GM19240 (cell line): ENCODE measurements at regions not wholly inside any gene's neighbourhood (a gene's known extent, or its start where the extent isn't known, plus 50 kb on each side); places are given as distances from the start of the nearest gene placed in this dataset.

ENCODE experiments used
- DNase-seq: peaks from one replicate; pipeline ENCODE4 v3.0.0; 2011; ENCODE audit warnings: low spot score; ENCODE audit not compliant: insufficient read length

- DNase-seq = no peak
Observed at GRCh38 chr4:14767142-14767541, 235.1 kb upstream of the CPEB2 start.

GRCh38 chr4:14768449-14768848 is 233.8 kb upstream of the CPEB2 start:
- no peak for DNase-seq

DNA sequence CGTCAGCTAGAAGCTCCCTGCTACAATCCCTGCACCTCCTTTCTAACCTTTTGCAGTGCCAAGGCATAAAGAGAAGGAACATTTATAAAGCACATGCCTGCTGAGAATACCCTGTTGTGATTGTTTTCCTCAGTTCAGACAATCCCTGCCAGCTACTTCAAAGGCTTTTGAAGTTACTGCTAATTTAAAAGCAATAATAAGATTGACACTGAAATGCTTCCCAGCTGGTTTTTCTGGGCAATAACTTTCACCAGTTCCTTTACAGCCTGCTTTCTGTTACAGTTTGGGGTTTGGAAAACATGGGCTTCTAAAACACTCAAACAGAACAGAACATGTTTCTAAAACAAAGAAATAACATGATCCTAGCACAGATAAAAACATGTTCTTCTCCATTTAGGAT is 232.3 kb upstream of the CPEB2 start:
- DNase-seq = no peak

GRCh38 chr4:14771094-14771493 is 231.2 kb upstream of the CPEB2 start:
- no peak for DNase-seq

DNA sequence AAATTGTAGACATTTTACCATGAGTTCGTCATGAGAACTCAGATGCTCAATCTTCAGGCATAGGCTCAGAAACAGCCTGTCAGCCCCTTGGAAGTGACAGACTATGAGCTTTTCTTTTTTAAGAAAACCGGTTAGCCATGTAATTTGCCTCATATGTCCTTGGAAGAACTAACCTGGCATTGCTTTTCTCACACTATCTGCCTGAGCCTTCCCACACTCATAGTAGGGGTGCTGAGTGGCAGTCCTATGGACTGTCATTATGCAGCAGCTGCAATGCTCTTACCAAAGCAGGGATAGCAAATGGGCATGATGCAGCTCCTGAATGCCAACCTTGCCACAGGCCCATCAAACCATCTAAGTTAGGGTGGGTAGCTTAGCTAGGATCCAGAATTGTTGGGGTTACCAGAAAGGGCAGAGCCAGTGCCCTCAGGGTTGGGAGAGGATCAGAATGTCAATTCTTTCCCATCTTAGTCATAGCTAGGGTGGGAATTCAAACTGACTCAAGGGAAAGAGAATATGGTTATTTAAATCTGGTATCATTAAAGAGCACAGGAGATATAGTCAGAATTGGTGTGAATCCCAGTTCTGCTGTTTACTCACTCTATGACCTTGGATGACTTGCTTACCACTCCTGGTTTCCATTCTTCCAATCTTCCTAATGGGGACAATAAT is 230.6 kb upstream of the CPEB2 start:
- no peak for DNase-seq

DNA sequence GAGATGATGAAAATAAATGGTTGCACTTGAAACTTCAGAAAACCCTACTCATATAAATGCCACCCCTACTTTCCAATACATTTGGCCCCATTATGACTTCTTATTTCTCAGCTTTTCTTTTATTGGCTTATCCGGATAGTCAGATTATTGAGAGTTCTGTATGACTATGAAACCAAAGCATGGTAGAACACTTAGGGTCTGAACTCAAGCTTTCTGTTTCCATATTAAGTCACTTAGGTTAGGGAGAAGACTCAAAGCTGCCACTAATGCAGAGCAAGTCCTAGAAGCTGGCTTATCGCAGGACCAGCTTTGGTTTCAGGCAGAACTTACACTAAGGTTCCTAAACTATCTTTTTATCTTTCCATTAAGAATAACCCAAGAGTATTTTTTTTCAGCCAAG is 229.9 kb upstream of the CPEB2 start:
- no peak for DNase-seq

DNA sequence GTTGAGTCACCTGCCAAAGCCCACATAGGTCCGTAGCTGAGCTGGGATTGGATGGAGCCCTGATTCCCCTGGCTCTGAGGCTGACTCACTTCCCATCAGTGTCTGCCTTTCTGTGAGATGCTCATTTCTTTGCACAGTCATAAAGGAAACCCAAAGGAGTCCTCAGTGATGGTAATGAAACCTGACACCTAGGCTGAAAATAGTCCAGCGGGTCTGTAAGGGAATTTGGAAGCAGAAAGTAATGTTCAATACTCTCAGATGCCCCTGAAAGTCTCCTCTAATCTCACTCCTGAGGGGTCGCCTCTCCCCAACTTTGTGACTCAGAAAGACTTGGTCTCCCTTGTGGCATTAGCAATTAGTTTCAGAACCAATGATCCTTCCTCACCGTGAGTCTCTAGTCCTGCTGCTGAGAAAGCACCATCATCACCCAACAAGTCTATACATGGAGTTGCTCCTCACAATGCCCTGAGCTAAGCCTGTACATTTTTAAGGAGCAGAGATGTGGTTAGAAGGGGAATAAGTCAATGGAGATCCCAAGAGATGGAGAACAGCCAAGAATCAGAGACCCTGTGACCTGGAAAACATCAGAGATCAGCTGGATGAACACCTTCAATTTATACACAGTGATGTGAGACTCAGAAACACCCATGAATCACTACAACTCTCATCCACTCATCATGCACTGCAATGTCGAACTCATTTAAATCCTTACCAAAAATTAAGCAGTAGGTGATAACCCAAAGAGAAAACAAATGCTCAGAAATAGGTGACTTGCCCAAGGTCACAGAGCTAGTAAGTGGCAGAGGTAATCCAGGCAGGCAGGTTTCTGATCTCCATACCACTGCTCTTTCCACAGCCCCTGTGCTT is 219.0 kb upstream of the CPEB2 start:
- no peak for DNase-seq

DNA sequence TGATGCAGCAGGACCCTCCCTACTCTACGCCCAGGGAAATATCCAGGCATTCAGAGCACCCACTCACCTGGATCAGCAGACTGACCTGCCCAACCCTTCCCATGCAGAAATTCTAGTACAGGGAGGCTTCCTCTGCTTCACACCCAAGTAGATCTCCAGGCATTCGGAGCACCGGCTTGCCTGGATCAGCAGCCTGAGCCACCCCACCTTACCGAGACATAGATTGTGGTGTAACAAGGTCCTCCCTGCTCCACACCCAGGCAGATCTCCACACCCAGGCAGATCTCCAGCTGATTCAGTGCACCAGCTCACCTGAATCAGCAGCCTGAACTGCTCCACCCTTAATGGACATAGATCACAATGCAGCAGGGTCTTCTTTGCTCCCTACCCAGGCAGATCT is 215.1 kb upstream of the CPEB2 start:
- DNase-seq = no peak

DNA sequence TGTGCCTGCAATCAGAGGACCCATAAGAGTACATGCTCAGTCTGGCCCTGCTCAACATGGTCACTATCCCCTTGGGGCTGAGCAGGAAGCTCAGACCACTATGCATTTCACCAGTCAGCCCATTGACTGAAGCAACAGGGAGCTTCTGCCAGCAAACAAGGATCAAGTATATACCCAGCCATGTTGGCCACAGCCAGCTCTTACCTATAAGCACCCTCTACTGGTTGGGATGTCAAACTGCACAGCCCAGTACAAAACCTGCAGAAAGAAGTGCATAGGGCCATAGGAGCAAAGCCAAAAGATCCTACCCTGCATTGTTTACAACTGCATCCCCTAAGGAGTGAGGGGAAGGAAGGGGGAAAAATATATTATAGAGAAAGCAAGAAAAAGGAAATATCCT is 214.4 kb upstream of the CPEB2 start:
- no peak for DNase-seq

GRCh38 chr4:14790494-14790893 is 211.8 kb upstream of the CPEB2 start:
- no peak for DNase-seq

- DNase-seq = no peak
Observed at GRCh38 chr4:14792702-14793227, 209.5 kb upstream of the CPEB2 start.

DNA sequence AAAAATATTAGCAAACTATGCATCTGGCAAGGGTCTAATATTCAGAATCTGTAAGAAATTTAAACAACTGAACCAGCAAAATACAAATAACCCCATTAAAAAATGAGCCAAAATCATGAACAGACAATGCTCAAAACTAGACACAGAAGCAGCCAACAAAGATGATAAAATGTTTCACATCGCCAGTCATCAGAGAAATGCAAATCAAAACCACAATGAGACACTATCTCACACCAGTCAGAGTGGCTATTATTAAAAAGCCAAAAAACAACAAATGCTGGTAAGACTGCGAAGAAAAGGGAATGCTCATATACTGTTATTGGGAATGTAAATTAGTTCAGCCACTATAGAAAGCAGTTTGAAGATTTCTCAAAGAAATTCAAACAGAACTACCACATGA is 201.3 kb upstream of the CPEB2 start:
- DNase-seq = no peak

- no peak for DNase-seq
Observed at GRCh38 chr4:14802596-14802995, 199.7 kb upstream of the CPEB2 start.

- DNase-seq = no peak
Observed at GRCh38 chr4:14807856-14808255, 194.4 kb upstream of the CPEB2 start.

GRCh38 chr4:14809203-14809602 is 193.1 kb upstream of the CPEB2 start:
- no peak for DNase-seq

DNA sequence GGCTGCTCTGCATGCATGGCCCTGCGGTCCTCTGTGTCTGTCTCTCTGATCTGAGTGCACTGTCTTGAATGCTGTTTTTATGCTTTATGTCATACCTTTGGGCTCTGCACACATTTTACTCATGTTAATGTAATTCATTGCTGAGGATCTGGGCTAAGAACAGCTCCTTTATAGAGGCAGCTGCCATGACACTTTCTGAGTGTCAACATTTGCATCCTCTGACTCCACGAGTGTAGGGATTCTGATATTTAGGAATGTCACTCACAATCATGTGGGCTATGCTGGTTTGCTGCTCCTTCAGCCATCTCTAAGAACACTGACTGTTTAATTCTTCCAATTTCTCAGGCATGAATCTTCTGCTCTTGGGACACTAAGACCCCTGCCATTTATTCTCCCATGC is 192.2 kb upstream of the CPEB2 start:
- no peak for DNase-seq

GRCh38 chr4:14810568-14810967 is 191.7 kb upstream of the CPEB2 start:
- no peak for DNase-seq

GRCh38 chr4:14812101-14812500 is 190.2 kb upstream of the CPEB2 start:
- no peak for DNase-seq

DNA sequence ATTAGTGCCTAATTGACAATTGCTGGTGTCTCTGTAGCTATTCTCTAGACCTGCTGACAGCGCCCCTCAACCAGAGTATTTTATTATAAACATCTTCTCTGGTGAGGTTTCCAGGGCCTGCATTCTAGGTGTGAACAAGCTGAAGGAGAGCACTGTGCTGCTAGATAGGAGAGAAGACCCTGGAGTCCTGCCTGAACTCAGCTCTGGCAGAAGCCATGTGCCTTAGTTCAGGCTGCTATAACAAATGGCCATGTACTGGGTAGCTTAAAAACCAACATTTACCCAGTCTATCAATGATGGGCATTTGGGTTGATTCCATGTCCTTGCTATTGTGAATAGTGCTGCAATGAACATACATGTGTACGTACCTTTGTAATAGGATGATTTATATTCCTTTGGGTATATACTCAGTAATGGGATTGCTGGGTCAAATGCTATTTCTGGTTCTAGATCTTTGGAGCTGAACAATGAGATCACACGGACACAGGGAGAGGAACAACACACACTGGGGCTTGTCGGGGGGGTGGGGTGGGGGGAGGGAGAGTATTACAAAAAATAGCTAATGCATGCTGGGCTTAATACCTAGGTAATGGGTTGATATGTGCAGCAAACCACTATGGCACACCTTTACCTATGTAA is 185.5 kb upstream of the CPEB2 start:
- no peak for DNase-seq

GRCh38 chr4:14824189-14824588 is 178.1 kb upstream of the CPEB2 start:
- no peak for DNase-seq

DNA sequence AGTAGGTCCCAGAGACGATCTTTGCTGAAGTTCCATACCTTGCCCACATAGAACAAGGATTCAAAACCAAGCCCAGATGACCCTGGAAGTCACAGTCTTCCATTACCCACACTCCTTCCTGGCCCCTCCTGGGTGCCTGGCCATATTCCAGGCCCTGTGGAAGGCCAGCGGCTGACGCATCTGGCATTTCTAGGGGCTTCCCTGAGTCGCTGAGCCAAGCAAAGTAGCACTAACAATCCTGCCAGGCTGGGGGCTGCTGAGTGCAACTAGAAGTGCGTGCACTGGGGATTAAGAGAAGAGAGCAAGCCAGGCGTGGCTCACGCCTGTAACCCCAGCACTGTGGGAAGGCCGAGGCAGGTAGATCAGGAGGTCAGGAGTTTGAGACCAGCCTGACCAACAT is 175.2 kb upstream of the CPEB2 start:
- DNase-seq = no peak

DNA sequence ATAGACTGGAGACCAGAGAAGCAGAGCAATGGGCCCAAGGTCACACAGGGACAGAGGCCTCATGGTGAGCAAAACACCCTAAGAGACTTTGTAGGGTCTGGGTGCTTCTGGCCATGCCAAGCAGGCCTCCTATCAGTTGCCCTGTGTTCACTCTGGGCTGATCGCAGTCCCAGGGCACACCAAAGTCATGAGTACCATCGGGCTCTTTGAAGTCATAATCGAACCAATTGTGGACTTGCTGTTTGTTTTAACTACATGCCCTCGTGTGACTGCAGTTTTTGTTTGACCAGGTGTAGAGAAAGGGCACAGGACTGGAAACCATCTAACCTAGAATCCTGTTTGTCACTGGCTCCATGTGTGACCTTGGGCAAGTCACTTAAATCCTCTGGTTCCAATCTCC is 172.5 kb upstream of the CPEB2 start:
- DNase-seq = no peak
